ENCODE measurements at regions not wholly inside any gene's neighbourhood (a gene's known extent, or its start where the extent isn't known, plus 50 kb on each side); places are given as distances from the start of the nearest gene placed in this dataset.
"Not testable (repeated sequence)": the region's sequence is repeated elsewhere in the genome, so short reads cannot be mapped to it uniquely, and the experiment has no call there.

DNA sequence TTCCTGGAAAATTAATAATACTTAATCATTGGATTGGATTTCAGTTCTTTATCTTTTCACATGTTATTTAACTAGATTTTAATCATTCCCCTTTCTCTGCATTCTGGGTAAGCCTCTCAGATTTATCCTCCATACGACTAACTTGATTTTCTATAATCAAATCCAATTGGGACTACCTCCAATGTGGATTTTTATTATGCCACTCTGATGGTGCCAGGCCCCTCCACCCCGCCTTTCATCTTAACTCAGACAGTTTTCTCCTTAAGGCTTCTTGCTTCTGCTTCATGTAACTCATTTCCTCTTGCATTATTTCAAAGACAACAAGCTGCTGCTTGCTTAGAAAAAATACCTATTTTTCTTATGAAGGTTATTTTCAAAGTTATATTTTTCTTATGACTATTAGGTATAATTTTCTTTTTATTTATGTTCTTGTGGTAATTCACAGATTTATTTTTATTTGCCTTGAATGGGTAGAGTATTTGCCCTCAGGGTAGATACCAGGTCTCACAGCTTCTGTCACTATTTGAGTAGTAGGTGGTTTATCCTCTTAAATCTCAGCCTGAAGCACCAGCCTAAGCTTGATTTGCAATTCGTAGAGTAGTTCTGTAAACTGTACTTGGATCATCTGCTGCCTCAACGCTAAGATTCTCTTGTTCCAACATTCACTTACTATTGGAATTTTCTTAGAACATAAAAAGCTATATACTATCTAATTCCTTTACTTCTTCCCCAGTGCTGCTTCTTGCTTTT is 659.0 kb upstream of the ARRDC3 start:
- no peak overlapping the region for H3K4me3 ChIP-seq (ENCODE audit: control insufficient read depth, low read depth, low read length)
- TF ChIP-seq, protein P1, sequence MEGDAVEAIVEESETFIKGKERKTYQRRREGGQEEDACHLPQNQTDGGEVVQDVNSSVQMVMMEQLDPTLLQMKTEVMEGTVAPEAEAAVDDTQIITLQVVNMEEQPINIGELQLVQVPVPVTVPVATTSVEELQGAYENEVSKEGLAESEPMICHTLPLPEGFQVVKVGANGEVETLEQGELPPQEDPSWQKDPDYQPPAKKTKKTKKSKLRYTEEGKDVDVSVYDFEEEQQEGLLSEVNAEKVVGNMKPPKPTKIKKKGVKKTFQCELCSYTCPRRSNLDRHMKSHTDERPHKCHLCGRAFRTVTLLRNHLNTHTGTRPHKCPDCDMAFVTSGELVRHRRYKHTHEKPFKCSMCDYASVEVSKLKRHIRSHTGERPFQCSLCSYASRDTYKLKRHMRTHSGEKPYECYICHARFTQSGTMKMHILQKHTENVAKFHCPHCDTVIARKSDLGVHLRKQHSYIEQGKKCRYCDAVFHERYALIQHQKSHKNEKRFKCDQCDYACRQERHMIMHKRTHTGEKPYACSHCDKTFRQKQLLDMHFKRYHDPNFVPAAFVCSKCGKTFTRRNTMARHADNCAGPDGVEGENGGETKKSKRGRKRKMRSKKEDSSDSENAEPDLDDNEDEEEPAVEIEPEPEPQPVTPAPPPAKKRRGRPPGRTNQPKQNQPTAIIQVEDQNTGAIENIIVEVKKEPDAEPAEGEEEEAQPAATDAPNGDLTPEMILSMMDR (IDR thresholded peaks at IDR 0.05; ENCODE audit: control insufficient read depth, insufficient read depth, low read depth, low read length, missing control alignments) = no peak
- DNase-seq (ENCODE audit: low read depth) = no peak

DNA sequence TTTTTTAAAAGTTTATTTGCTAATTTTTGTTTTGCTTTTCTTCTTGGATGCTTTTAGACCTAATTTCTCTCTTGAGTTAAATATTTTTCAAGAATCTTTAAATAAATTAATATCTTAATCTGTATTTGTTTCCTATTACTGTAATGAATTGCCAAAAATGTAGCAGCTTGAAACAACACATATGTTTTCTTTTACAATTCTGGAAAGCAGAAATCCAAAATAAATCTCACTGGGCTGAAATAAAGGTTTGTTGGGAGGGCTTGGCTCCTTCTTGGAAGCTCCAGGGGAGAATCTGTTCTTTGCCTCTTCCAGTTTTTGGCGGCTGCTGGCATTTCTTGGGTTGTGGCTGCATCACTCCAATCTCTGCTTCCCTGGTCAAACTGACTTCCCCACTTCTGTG is 658.1 kb upstream of the ARRDC3 start:
- DNase-seq (ENCODE audit: low read depth) = no peak
- no peak overlapping the region for H3K4me3 ChIP-seq (ENCODE audit: control insufficient read depth, low read depth, low read length)
- TF ChIP-seq, protein P1 (IDR thresholded peaks at IDR 0.05; ENCODE audit: control insufficient read depth, insufficient read depth, low read depth, low read length, missing control alignments) = no peak

DNA sequence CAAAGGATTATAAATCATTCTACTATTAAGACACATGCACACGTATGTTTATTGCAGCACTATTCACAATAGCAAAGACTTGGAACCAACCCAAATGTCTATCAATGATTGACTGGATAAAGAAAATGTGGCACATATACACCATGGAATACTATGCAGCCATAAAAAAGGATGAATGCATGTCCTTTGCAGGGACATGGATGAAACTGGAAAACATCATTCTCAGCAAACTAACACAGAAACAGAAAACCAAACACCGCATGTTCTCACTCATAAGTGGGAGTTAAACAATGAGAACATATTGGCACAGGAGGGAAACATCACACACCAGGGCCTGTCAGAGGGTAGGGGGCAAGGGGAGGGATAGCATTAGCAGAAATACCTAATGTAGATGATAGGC is 646.7 kb upstream of the ARRDC3 start:
- not testable (repeated sequence) for DNase-seq (ENCODE audit: low read depth); H3K4me3 ChIP-seq (ENCODE audit: control insufficient read depth, low read depth, low read length)

DNA sequence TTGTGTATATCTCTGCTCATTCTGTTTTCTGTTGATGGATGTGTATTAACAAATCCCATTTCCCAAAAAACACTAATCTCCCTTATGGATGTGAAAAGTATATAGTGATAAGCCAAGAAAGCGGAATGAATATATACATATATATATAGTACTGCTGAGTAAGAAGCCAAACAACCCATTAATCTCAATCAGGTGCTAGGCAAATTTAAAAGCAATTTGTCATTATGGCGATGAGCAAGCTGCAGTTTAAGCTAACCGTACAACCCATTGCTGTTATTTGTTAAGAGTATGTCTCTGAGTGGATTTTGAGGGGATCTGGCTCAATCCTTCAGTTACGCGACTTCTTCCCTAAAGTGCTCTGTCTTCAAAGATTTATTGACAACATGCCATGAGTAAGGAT is 640.4 kb upstream of the ARRDC3 start:
- DNase-seq (ENCODE audit: low read depth) = no peak
- TF ChIP-seq, protein P1 (IDR thresholded peaks at IDR 0.05; ENCODE audit: control insufficient read depth, insufficient read depth, low read depth, low read length, missing control alignments) = no peak
- H3K4me3 ChIP-seq (ENCODE audit: control insufficient read depth, low read depth, low read length) = no peak overlapping the region

DNA sequence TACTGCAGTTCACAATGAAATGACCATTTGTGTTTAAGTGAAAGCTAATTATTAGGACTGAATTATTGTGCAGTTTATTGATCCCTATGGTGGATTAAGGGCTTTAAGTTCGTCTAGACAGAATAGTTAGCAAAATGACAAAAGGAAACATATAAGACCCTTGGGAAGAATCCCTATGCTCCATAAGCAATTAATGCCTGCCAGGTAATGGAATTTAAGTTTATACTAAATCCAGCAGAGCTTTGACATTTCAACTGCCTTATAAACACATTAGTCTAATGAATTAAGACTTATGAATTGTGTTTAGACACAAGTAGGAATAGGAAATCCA is 640.0 kb upstream of the ARRDC3 start:
- DNase-seq (ENCODE audit: low read depth) = no peak
- no peak overlapping the region for H3K4me3 ChIP-seq (ENCODE audit: control insufficient read depth, low read depth, low read length)
- TF ChIP-seq, protein P1 (IDR thresholded peaks at IDR 0.05; ENCODE audit: control insufficient read depth, insufficient read depth, low read depth, low read length, missing control alignments) = no peak

DNA sequence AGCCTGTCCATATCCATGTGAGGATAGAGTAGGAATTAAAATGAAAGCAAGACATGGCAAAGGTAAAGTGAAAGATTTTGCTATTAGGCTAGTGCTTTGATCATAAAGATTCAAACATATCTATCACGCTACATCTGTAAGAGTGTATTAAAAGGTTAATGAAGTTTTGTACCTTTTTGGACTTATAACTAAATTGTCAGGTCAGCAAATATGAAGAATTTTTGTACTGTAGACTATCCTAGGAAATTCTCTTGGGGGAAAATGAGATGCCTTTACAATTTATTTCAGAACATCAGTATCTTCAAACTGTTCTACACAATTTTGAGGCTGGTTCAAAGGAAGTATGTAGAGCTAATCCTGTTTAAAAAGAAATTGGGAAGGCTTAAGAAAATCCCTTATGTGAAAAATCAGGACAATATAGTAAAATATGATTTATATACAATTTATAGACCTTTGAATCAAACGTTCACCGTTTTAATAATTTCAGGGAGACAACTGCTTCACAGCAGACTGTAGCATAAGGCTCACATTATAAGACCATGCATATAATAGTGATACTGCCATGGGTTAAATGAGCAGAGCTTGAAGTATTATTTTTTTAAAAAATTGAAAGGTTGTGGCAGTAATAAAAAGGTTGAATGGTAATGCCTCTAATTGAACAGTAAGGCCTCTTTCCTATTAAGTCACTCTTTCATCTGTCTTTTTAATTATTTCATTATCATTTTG is 639.5 kb upstream of the ARRDC3 start:
- TF ChIP-seq, protein P1 (IDR thresholded peaks at IDR 0.05; ENCODE audit: control insufficient read depth, insufficient read depth, low read depth, low read length, missing control alignments) = no peak
- DNase-seq (ENCODE audit: low read depth) = no peak
- no peak overlapping the region for H3K4me3 ChIP-seq (ENCODE audit: control insufficient read depth, low read depth, low read length)

DNA sequence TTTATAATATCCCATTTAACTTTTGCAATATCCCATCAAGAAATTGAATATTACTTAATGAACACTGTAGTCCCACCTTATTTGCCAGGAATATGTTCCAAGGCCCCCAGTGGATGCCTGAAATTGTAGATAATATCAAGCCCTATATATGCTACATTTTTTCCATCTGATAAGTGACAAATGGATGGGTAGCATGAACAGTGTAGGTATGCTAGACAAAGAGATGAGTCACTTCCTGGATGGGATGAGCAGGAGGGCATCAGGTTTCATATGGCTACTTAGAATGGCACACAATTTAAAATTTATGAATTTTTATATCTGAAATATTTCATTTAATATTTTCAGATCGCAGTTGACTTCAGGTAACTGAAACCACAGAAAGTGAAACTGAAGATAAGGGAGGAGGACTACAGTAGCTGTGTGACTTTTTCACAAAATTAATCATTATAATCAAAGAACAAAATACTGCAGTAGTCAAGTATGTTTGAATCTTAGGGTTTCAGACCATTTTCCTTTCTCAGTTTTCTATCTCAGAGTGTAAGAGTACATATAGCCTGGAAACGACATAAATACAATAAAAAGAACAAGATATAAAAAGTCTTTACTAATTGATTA is 636.4 kb upstream of the ARRDC3 start:
- TF ChIP-seq, protein P1 (IDR thresholded peaks at IDR 0.05; ENCODE audit: control insufficient read depth, insufficient read depth, low read depth, low read length, missing control alignments) = no peak
- H3K4me3 ChIP-seq (ENCODE audit: control insufficient read depth, low read depth, low read length) = no peak overlapping the region
- DNase-seq (ENCODE audit: low read depth) = no peak

Measured in AG09309 (cell line).